ENCODE measurements at regions not wholly inside any gene's neighbourhood (a gene's known extent, or its start where the extent isn't known, plus 50 kb on each side); places are given as distances from the start of the nearest gene placed in this dataset.

DNA sequence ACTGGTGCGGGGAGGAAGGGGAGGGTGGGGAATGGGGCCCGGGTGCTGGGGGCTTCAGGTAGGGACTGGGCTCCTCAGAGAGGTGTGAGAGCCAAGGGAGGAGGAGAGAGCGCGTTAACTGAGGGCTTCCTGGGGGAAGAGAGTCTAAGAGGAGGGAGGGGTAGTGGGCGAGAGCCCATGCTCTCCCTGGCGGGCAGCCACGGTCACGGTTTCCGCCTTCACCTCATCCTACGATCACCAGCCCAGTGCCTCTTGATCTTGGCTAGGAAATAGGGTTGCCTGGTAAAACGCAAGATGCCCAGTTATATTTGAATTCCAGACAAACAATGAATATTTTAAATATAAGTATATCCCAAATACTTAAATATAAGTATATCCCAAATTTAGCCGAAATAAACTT, 60.8 kb upstream of the GRPEL1 start:
- TF ChIP-seq, protein P1, sequence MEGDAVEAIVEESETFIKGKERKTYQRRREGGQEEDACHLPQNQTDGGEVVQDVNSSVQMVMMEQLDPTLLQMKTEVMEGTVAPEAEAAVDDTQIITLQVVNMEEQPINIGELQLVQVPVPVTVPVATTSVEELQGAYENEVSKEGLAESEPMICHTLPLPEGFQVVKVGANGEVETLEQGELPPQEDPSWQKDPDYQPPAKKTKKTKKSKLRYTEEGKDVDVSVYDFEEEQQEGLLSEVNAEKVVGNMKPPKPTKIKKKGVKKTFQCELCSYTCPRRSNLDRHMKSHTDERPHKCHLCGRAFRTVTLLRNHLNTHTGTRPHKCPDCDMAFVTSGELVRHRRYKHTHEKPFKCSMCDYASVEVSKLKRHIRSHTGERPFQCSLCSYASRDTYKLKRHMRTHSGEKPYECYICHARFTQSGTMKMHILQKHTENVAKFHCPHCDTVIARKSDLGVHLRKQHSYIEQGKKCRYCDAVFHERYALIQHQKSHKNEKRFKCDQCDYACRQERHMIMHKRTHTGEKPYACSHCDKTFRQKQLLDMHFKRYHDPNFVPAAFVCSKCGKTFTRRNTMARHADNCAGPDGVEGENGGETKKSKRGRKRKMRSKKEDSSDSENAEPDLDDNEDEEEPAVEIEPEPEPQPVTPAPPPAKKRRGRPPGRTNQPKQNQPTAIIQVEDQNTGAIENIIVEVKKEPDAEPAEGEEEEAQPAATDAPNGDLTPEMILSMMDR (IDR thresholded peaks at IDR 0.05), result no peak
- no peak for TF ChIP-seq POLR2A (IDR thresholded peaks at IDR 0.05)

Measured in body of pancreas (tissue), 4 donors.